ENCODE measurements at regions not wholly inside any gene's neighbourhood (a gene's known extent, or its start where the extent isn't known, plus 50 kb on each side); places are given as distances from the start of the nearest gene placed in this dataset.

DNA sequence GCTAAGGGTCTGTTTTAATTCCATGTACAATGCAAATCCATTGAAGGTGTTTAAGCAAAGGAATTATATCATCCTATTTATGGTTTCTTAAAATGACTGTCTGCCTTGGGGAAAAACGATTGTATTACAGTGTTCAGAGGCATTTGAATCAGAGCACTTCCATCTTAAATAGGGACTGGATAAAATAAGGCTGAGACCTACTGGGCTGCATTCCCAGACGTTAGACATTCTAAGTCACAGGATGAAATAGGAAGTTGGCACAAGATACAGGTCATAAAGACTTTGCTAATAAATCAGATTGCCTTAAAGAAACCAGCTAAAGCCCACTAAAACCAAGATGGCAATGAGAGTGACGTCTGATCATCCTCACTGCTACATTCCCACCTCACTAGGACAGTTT lies 1167.2 kb upstream of the PABPC4L start:
- H3K4me3 ChIP-seq (ENCODE audit: low read depth, low read length), result no peak overlapping the region
- H3K27me3 ChIP-seq, result no peaks in the 10 kb centered on the region
- TF ChIP-seq, protein P1, sequence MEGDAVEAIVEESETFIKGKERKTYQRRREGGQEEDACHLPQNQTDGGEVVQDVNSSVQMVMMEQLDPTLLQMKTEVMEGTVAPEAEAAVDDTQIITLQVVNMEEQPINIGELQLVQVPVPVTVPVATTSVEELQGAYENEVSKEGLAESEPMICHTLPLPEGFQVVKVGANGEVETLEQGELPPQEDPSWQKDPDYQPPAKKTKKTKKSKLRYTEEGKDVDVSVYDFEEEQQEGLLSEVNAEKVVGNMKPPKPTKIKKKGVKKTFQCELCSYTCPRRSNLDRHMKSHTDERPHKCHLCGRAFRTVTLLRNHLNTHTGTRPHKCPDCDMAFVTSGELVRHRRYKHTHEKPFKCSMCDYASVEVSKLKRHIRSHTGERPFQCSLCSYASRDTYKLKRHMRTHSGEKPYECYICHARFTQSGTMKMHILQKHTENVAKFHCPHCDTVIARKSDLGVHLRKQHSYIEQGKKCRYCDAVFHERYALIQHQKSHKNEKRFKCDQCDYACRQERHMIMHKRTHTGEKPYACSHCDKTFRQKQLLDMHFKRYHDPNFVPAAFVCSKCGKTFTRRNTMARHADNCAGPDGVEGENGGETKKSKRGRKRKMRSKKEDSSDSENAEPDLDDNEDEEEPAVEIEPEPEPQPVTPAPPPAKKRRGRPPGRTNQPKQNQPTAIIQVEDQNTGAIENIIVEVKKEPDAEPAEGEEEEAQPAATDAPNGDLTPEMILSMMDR (IDR thresholded peaks at IDR 0.05; ENCODE audit: low read depth, low read length), result no peak
- no peaks in the 10 kb centered on the region for H3K4me1 ChIP-seq
- H3K36me3 ChIP-seq, result no peaks in the 10 kb centered on the region
- DNase-seq, result no peak
- no peaks in the 10 kb centered on the region for H3K9me3 ChIP-seq

GRCh38 chr4:135365065-135365464 lies 1163.5 kb upstream of the PABPC4L start:
- TF ChIP-seq, protein P1 (IDR thresholded peaks at IDR 0.05; ENCODE audit: low read depth, low read length), result no peak
- Histone ChIP-seq H3K9me3 (no peaks in the 10 kb centered on the region), H3K36me3 (no peaks in the 10 kb centered on the region), H3K4me1 (no peaks in the 10 kb centered on the region), H3K4me3 (ENCODE audit: low read depth, low read length) (no peak overlapping the region), H3K27me3 (no peaks in the 10 kb centered on the region)
- no peak for DNase-seq

DNA sequence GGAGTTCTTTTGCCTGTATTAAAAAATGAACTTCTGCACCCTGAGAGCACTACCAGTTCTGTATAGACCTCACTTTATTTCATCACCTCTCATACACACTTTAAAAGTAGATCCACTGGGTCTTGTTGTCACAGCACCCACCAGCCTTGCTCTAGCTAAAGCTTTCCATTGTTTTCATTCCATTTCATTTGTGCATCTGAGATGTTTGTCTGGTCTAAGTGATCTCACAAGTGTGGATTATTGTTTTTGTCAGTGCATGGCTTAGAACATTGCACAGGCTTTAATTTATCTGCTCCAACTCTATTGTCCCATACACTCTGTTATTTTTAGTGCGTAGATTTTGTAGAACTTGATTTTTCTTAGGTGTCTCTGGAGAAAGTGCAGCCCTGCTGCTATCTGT lies 1157.5 kb upstream of the PABPC4L start:
- Histone ChIP-seq H3K4me1 (no peaks in the 10 kb centered on the region), H3K4me3 (ENCODE audit: low read depth, low read length) (no peak overlapping the region), H3K36me3 (no peaks in the 10 kb centered on the region), H3K9me3 (no peaks in the 10 kb centered on the region), H3K27me3 (no peaks in the 10 kb centered on the region)
- no peak for DNase-seq
- TF ChIP-seq, protein P1 (IDR thresholded peaks at IDR 0.05; ENCODE audit: low read depth, low read length), result no peak

DNA sequence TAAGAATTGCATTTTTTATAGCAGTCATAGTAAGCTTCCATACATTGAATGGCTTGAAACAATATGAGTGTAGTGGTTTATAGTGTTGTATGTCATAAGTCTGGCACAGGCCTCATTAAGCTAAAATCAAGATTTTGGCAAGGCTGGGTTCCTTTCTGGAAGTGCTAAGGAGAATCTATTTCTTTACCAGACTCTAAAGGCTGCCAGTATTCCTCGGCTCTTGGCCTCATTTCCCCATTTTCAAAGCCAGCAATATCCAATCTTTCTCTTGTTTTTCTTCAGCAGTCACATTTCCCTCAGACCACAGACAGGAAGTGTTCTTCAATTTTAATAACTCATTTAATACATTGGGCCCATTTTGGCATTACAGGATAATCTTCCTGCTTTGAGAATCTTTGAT lies 1155.5 kb upstream of the PABPC4L start:
- no peaks in the 10 kb centered on the region for H3K36me3 ChIP-seq
- no peak for DNase-seq
- H3K4me3 ChIP-seq (ENCODE audit: low read depth, low read length), result no peak overlapping the region
- H3K9me3 ChIP-seq, result no peaks in the 10 kb centered on the region
- TF ChIP-seq, protein P1 (IDR thresholded peaks at IDR 0.05; ENCODE audit: low read depth, low read length), result no peak
- no peaks in the 10 kb centered on the region for H3K4me1 ChIP-seq
- no peaks in the 10 kb centered on the region for H3K27me3 ChIP-seq

DNA sequence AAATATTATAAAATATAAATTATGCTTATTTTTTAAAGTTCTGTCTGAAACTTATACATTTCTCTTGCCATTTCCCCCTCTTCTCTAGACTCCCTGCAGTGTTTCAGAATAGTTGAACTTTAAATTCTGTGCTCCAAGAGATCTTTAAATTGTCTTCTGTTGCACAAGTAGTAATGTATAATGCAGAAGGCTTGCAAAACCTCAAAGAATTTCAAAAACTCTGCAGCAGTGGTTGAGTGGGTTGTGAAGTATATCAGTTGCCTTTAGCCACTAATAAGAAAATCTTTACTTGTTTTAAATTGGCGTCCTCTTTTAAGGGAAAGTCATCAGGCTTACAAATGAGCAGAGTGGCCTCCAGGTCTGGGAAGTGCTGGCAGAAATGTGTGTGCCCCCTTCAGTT lies 1153.3 kb upstream of the PABPC4L start:
- no peaks in the 10 kb centered on the region for H3K36me3 ChIP-seq
- no peak for DNase-seq
- no peaks in the 10 kb centered on the region for H3K4me1 ChIP-seq
- no peak overlapping the region for H3K4me3 ChIP-seq (ENCODE audit: low read depth, low read length)
- TF ChIP-seq, protein P1 (IDR thresholded peaks at IDR 0.05; ENCODE audit: low read depth, low read length), result no peak
- no peaks in the 10 kb centered on the region for H3K9me3 ChIP-seq
- H3K27me3 ChIP-seq, result no peaks in the 10 kb centered on the region

DNA sequence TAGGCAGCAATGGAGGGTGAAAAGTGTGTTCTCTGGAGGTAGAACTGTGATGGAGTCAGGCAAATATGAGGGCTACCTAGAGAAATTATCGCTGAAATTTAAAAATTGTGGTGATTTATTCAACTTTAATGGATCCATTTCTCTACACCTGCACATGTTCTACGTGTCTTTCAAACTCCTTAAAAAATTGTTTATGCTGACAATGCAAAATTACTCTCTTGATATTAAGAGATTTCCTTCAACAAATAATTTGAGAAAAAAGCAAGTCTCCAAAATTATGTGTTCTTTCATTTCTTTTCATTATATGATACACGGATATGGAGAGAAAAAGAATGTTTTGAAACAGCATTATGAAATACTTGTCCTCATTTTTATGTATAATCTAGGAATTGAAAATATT lies 1151.4 kb upstream of the PABPC4L start:
- no peak for DNase-seq
- no peaks in the 10 kb centered on the region for H3K9me3 ChIP-seq
- TF ChIP-seq, protein P1 (IDR thresholded peaks at IDR 0.05; ENCODE audit: low read depth, low read length), result no peak
- no peaks in the 10 kb centered on the region for H3K4me1 ChIP-seq
- H3K27me3 ChIP-seq, result no peaks in the 10 kb centered on the region
- H3K4me3 ChIP-seq (ENCODE audit: low read depth, low read length), result no peak overlapping the region
- no peaks in the 10 kb centered on the region for H3K36me3 ChIP-seq

All from BE2C (cell line).